ENCODE measurements at regions not wholly inside any gene's neighbourhood (a gene's known extent, or its start where the extent isn't known, plus 50 kb on each side); places are given as distances from the start of the nearest gene placed in this dataset.

DNA sequence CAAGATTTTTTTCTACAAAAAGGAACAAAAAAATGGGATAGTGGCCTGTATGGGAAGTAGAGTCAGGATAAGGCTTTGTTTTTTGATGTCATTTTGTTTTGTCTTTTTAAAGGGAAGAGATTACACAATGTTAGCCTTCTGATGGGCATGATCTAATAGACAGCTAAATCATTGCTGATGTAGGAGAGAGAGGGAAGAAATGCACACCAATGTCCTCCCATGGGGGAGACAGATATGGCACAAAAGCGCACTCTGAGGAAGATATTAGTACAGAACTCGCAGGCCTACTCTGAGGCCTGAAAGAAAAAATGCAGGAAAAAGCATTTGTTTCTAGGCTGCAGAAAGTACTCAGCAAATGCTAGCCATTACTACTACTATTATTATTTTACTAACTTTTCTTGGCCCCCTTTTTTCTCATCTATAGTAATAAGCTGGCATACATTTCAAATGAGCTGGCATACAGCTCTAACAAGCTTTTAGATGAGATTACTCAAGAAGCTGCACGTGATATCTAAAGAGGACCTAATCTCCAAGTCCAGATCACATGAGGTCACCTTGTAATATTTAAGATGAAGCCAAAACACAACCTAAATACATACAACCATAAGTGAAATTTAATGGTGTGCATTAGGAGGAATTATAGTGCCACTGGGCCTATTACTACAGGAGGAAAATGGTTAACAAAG lies 269.4 kb upstream of the TANK start:
- Mint-ChIP-seq H3K9me3 (peaks cover 4% of the 10 kb centered on the region), H3K4me1 (no peaks in the 10 kb centered on the region), H3K4me3 (no peak overlapping the region), H3K27me3 (ENCODE audit: low read depth) (no peaks in the 10 kb centered on the region), H3K36me3 (no peaks in the 10 kb centered on the region; the same call in 1 of the 2 replicates), H3K27ac (no peak overlapping the region)
- TF ChIP-seq GTF2I (CRISPR knock-in tag; conservative IDR thresholded peaks at IDR 0.05) (no peak), ETV6 (CRISPR knock-in tag; IDR thresholded peaks at IDR 0.05) (no peak), ZNF121 (CRISPR knock-in tag; IDR thresholded peaks at IDR 0.05) (no peak), GABPB1 (CRISPR knock-in tag; IDR thresholded peaks at IDR 0.05) (no peak), ZNF263 (CRISPR knock-in tag; IDR thresholded peaks at IDR 0.05; ENCODE audit: low read depth) (no peak), ZNF232 (CRISPR knock-in tag; IDR thresholded peaks at IDR 0.05) (no peak), JUN (CRISPR knock-in tag; IDR thresholded peaks at IDR 0.05) (no peak), ZNF219 (CRISPR knock-in tag; IDR thresholded peaks at IDR 0.05; ENCODE audit: borderline replicate concordance) (no peak), TCF7 (CRISPR knock-in tag; IDR thresholded peaks at IDR 0.05; ENCODE audit: low read depth) (no peak), NR1H2 (CRISPR knock-in tag; IDR thresholded peaks at IDR 0.05) (no peak), ATF1 (CRISPR knock-in tag; IDR thresholded peaks at IDR 0.05) (no peak), IRF2 (CRISPR knock-in tag; IDR thresholded peaks at IDR 0.05; ENCODE audit: borderline replicate concordance, low read depth) (no peak), ELF4 (CRISPR knock-in tag; IDR thresholded peaks at IDR 0.05; ENCODE audit: low read depth) (no peak)
- TF ChIP-seq, protein P1, sequence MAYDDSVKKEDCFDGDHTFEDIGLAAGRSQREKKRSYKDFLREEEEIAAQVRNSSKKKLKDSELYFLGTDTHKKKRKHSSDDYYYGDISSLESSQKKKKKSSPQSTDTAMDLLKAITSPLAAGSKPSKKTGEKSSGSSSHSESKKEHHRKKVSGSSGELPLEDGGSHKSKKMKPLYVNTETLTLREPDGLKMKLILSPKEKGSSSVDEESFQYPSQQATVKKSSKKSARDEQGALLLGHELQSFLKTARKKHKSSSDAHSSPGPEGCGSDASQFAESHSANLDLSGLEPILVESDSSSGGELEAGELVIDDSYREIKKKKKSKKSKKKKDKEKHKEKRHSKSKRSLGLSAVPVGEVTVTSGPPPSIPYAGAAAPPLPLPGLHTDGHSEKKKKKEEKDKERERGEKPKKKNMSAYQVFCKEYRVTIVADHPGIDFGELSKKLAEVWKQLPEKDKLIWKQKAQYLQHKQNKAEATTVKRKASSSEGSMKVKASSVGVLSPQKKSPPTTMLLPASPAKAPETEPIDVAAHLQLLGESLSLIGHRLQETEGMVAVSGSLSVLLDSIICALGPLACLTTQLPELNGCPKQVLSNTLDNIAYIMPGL (CRISPR knock-in tag; IDR thresholded peaks at IDR 0.05) = no peak
- TF ChIP-seq, protein P2, sequence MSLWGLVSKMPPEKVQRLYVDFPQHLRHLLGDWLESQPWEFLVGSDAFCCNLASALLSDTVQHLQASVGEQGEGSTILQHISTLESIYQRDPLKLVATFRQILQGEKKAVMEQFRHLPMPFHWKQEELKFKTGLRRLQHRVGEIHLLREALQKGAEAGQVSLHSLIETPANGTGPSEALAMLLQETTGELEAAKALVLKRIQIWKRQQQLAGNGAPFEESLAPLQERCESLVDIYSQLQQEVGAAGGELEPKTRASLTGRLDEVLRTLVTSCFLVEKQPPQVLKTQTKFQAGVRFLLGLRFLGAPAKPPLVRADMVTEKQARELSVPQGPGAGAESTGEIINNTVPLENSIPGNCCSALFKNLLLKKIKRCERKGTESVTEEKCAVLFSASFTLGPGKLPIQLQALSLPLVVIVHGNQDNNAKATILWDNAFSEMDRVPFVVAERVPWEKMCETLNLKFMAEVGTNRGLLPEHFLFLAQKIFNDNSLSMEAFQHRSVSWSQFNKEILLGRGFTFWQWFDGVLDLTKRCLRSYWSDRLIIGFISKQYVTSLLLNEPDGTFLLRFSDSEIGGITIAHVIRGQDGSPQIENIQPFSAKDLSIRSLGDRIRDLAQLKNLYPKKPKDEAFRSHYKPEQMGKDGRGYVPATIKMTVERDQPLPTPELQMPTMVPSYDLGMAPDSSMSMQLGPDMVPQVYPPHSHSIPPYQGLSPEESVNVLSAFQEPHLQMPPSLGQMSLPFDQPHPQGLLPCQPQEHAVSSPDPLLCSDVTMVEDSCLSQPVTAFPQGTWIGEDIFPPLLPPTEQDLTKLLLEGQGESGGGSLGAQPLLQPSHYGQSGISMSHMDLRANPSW (CRISPR knock-in tag; conservative IDR thresholded peaks at IDR 0.05; ENCODE audit: low read depth) = no peak
- TF ChIP-seq, protein P3, sequence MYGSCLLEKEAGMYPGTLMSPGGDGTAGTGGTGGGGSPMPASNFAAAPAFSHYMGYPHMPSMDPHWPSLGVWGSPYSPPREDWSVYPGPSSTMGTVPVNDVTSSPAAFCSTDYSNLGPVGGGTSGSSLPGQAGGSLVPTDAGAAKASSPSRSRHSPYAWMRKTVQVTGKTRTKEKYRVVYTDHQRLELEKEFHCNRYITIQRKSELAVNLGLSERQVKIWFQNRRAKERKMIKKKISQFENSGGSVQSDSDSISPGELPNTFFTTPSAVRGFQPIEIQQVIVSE (CRISPR knock-in tag; IDR thresholded peaks at IDR 0.05; ENCODE audit: borderline replicate concordance) = no peak
- TF ChIP-seq, protein P4, sequence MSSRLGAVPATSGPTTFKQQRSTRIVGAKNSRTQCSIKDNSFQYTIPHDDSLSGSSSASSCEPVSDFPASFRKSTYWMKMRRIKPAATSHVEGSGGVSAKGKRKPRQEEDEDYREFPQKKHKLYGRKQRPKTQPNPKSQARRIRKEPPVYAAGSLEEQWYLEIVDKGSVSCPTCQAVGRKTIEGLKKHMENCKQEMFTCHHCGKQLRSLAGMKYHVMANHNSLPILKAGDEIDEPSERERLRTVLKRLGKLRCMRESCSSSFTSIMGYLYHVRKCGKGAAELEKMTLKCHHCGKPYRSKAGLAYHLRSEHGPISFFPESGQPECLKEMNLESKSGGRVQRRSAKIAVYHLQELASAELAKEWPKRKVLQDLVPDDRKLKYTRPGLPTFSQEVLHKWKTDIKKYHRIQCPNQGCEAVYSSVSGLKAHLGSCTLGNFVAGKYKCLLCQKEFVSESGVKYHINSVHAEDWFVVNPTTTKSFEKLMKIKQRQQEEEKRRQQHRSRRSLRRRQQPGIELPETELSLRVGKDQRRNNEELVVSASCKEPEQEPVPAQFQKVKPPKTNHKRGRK (CRISPR knock-in tag; IDR thresholded peaks at IDR 0.05; ENCODE audit: borderline replicate concordance) = no peak
- TF ChIP-seq, protein P5, sequence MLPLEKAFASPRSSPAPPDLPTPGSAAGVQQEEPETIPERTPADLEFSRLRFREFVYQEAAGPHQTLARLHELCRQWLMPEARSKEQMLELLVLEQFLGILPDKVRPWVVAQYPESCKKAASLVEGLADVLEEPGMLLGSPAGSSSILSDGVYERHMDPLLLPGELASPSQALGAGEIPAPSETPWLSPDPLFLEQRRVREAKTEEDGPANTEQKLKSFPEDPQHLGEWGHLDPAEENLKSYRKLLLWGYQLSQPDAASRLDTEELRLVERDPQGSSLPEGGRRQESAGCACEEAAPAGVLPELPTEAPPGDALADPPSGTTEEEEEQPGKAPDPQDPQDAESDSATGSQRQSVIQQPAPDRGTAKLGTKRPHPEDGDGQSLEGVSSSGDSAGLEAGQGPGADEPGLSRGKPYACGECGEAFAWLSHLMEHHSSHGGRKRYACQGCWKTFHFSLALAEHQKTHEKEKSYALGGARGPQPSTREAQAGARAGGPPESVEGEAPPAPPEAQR (CRISPR knock-in tag; IDR thresholded peaks at IDR 0.05) = no peak
- TF ChIP-seq, protein P6, sequence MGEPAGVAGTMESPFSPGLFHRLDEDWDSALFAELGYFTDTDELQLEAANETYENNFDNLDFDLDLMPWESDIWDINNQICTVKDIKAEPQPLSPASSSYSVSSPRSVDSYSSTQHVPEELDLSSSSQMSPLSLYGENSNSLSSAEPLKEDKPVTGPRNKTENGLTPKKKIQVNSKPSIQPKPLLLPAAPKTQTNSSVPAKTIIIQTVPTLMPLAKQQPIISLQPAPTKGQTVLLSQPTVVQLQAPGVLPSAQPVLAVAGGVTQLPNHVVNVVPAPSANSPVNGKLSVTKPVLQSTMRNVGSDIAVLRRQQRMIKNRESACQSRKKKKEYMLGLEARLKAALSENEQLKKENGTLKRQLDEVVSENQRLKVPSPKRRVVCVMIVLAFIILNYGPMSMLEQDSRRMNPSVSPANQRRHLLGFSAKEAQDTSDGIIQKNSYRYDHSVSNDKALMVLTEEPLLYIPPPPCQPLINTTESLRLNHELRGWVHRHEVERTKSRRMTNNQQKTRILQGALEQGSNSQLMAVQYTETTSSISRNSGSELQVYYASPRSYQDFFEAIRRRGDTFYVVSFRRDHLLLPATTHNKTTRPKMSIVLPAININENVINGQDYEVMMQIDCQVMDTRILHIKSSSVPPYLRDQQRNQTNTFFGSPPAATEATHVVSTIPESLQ (CRISPR knock-in tag; IDR thresholded peaks at IDR 0.05) = no peak
- ChIA-PET POLR2A (no interaction called here), CTCF (no interaction called here)
- ATAC-seq (no peak), DNase-seq (ENCODE audit: low spot score) (no peak)
